ENCODE measurements at regions not wholly inside any gene's neighbourhood (a gene's known extent, or its start where the extent isn't known, plus 50 kb on each side); places are given as distances from the start of the nearest gene placed in this dataset.

GRCh38 chr2:22600156-22600555, 784.8 kb upstream of the KLHL29 start:
- no peak for TF ChIP-seq CTCF (IDR thresholded peaks at IDR 0.05; ENCODE audit: low read depth, low read length)
- TF ChIP-seq EZH2phosphoT487 (IDR thresholded peaks at IDR 0.05; ENCODE audit: low read depth) = no peak
